Mammary epithelial cell (primary cell): ENCODE measurements at regions not wholly inside any gene's neighbourhood (a gene's known extent, or its start where the extent isn't known, plus 50 kb on each side); places are given as distances from the start of the nearest gene placed in this dataset.

ENCODE experiments used
- CTCF ChIP-seq, 2 donors: IDR thresholded peaks in 1 of 2; conservative IDR thresholded peaks in 1 of 2; 2 replicates each; pipeline ENCODE4 v1.5.1; 2011 to 2012; ENCODE audit warnings: inconsistent platforms in 2 of 2, low read length in 2 of 2, mild to moderate bottlenecking in 2 of 2, control low read depth in 1 of 2, low read depth in 1 of 2; ENCODE audit not compliant: insufficient read depth in 1 of 2; ENCODE audit errors: extremely low read depth in 1 of 2
- EZH2 ChIP-seq: IDR thresholded peaks from 2 replicates; pipeline ENCODE4 v1.6.1; 2012; ENCODE audit warnings: low read length, inconsistent platforms, borderline replicate concordance

GRCh38 chr3:83460052-83460451 lies 1498.7 kb upstream of the CADM2 start:
- TF ChIP-seq EZH2, result no peak
- TF ChIP-seq CTCF (conservative IDR thresholded peaks at IDR 0.05 in 1 of 2, IDR thresholded peaks at IDR 0.05 in 1 of 2; ENCODE audit: extremely low read depth in 1 of 2, insufficient read depth in 1 of 2, low read depth in 1 of 2, low read length in 2 of 2), result no peak
